DMS 273 (cell line): ENCODE measurements at regions not wholly inside any gene's neighbourhood (a gene's known extent, or its start where the extent isn't known, plus 50 kb on each side); places are given as distances from the start of the nearest gene placed in this dataset.

Source experiments
- DNase-seq: peaks from one replicate; lab custom pipeline; 2025; ENCODE audit not compliant: unreplicated experiment; lab: John Stamatoyannopoulos, UW

DNA sequence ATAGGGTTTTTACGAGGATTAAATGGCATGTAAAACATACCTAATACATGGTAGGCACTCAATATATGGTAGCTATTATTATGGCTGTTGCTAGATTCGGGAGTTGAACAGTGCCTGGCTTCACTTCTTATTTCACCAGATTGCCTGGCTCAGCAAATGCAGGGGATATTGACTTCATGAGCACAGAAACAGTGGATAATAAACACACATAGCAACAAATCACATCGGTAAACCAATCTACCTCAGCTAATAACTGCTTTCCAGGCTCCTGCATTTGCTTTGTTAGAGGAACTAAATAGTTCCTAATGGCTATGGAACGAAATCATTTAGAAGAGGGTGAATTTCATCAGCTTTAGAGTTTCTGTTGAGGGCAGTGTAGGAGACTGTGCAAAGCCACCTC is 105.2 kb upstream of the TMCC3 start:
- DNase-seq: no peak

DNA sequence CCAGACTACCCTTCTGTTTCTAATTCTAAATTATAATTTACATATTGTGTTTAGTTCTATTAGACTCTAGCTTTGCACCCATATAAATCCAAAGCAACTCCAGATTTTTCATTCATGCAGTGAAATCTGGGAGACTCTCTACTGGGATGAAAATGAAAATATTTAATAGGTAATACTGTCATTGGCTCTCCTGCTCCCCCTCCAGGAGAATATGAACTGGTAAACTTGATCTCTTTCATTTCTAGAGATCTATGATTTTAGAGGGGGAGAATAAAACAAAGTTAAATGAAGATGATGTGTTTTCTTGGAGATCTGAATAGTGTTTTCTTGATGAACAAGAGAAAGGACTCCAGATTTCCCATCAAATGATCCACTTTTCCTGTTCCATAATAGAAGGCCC is 104.3 kb upstream of the TMCC3 start:
- no peak for DNase-seq

DNA sequence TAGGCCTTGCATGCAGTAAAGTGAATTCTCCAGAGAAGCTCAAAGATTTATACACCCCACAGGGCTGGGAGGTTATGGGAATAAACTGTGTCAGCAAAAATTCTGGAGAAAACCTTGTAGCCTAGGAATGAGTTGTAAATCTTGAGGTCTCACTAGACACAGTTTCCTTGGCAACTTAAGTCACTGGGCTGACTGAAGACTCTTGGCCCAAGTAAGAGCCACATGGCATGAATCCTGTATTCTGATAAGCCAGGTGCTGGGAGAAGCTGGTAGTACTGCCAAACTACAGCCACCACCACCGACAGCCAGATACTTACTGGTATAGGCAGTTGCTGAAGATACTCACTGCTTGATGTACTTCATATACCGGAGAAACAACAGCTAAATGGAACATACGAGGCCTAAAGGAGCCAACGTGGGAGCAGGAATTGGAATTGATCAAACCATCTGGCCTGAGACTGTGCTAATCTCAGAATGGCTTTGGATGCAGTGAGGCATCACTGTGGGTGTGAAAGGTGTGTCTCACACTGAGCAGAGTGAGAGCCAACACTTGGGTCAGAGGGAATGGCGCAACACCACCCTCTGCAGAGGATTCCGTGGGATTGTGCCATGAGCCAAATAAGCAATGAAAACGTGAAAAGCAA is 102.8 kb upstream of the TMCC3 start:
- DNase-seq: peak; percentile 2

DNA sequence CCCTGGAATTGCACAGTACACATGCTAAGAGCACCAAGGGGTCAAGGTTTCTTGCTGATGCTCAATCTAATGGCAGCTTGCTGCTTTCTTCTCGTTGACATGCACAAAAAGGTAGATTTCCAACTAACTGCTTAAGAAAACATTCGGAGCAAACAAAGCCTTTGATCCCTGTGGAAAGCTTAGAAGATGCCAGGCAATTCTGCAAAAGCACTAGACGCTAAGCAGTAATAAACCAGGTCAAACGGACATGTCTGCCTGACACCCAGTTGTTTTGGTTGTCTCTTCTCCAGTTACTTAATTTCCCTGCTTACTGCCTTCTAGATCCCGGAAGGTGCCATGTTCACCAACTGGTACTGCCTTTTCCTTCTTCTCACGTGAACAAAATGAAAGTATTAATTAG is 100.5 kb upstream of the TMCC3 start:
- DNase-seq: no peak

DNA sequence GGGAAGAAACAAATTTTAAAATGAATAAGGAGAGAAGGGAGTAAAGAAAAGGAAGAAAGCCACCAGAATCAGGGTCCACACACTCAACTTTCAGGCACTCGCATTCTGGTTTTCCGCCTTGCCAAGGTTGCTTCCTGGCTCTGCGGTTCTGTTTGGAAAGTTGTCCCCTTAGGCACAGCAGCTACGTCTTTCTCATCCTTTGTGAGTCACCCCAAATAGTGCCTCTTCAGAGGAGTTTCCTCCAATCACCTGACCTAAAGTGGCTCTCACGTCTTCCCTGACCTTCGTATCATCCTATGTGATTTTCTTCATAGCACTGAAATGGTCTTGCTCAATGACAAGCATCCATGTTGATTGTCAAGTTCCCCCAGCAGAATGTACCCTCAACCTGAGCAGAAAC is 99.5 kb upstream of the TMCC3 start:
- DNase-seq: no peak

- DNase-seq: no peak
Observed at GRCh38 chr12:94749455-94749854, 99.1 kb upstream of the TMCC3 start.

GRCh38 chr12:94748726-94749421 is 98.5 kb upstream of the TMCC3 start:
- no peak for DNase-seq

DNA sequence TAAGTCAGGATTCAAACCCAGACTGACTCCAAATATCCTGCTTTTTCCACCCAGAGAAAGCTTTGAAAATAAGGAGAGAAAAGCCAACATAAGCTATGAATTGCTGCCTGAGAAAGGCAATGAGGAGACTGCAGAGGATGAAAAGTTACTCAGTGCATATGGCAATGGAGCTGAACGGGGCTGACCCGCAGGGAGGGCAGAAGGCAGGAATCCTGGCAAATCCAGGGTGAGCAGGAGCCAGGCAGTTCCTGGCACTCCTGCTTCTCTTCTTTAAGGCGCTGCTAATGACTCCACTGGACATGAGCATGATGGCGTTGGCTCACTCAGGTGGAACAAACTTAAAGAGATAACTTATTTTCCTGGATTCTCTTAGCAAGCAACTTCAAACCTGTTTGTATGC is 95.2 kb upstream of the TMCC3 start:
- no peak for DNase-seq

GRCh38 chr12:94743174-94743573 is 92.8 kb upstream of the TMCC3 start:
- DNase-seq: no peak

GRCh38 chr12:94740601-94741362 is 90.4 kb upstream of the TMCC3 start:
- DNase-seq: no peak

DNA sequence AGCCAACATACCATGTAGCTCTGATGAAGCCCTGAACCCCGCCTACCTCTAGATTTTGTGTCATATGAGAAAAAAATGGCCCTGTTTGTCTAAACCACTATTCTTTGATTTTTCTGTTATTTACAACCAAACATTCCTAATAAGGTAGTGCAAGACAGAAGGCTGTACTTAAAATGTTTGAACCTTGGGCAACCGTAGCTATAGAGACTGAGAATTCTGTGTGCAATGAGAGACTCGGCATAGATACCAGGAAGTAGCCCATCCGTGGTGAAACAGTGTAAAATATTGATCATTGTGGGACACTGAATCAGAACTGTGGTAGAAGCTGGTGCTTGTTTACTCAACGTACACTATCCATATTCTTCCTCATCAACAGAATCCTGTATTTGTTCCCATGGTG is 86.5 kb upstream of the TMCC3 start:
- no peak for DNase-seq

- DNase-seq: no peak
Observed at GRCh38 chr12:94736004-94736403, 85.6 kb upstream of the TMCC3 start.

DNA sequence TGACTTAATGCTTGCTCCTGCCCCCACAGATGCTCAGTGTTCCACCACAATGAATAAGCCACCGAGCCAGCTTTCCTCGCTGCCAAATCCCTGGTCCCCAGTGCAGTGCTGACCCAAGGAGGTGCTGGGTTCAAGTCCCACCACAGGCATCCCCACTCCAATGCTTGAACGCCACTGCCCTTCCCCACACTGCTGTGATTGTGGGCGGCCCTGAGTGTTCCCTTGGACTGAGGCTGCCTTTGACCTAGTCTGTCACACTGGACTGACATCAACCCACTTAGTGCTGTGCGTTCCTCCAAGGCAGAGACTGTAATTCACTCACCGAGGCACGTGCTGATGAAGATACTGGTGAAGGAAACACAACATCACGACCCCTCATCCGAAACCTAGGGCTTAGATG is 83.4 kb upstream of the TMCC3 start:
- no peak for DNase-seq

GRCh38 chr12:94732367-94732990 is 82.1 kb upstream of the TMCC3 start:
- no peak for DNase-seq

DNA sequence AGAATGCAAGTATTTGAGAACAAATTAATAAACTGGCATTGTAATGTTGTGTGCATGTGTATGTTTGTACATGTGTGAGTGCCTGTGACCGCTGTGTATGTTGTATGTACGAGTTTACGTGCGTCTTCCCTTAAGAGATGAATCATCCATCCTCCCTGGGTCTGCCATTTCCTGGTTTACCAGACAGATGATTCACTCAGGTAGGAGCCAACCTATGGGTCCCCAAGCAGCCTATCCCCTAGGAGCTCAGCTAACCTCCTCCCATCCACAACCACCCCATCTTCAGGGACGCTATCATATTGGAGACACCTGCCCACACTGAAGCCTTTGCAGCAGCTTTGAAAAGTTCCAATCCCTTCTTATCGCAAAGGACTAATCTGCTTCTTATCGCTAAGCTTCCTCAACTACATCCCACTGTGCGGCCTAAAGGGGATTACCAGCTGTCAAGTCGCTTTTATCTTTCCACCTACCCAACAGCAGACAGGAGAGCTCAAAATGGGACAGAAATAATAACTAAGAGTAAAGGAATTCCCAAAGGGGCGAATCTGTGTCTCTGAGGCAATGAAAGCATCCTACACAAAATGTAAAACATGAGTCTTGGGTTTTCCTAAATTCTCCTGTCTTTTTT is 81.5 kb upstream of the TMCC3 start:
- no peak for DNase-seq

DNA sequence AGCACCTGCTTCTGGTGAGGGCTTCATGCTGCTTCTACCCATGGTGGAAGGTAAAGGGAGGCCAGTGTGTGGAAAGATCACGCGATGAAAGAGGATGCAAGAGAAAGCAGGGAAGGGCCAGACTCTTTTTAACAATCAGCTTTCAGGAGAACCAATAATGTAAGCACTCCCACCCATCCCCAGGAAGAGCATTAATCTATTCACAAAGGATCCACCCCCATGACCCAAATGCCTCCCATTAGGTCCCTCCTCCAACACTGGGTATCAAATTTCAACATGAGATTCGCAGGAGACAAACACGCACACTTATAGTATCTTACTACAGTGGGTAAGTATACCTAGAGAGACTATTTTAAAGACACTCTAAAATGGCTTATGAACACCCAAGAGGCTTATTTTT is 80.5 kb upstream of the TMCC3 start:
- DNase-seq: peak; percentile 34

DNA sequence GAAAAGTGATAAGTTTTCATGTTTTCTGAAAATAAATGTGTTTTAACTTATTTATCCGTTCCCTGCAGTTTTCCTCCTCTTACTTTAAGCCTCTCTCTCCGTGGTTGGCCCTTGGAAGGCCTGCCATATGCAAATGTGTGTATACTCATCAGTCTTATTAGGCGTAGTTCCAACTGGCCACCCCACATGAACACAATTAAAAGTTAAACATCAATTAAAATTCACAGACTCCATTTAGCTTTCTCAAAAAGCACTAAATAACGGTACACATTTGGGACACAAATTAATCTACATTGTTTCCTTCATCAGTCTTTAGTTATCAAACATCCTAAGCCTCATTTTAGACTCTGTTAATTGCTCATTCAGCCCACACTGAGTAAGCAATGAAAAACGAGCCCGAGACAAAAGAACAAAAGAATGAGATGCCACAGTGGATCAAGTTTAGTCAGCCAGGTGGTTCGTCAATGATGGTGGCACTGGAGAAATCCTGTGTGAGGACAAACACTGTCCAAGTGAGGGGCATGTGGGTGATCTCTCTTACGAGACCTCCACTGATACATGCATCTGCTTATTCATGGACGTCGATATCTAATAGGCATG is 76.0 kb upstream of the TMCC3 start:
- no peak for DNase-seq

DNA sequence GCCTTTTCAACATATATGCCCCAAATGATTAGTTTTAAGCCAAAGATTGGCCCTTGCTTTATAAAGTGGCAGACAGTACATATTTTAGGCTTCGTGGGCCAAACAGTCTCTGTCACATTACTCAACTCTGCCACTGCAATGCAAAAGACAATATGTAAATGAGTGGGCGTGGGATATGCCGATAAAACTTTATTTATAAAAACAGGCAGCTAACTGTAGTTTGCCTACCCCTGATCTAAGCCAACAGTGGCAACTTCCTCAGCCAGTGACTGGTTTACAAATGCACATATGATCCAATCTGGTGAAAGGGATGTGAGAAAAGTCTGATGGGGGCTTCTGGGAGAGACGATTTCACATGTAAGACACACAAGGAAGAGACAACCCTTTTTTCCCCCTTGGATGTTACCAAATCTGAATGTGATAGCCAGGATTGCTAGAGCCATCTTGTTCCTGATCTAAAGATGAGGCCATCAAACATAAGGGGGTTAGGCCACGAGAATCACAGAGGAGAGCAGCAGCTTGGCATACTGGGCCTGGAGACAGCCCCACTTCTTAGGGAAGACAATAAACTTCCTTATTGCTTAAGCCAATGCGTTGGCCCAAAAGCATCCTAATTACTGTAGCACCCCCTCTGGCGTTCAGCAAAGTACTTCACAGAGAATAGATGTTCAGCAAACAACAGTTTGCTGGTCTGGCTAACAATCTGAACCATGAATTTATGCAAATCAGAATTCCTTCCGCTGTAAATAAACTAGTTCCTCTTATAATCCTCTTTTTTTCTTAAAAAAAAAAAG is 75.2 kb upstream of the TMCC3 start:
- DNase-seq: peak; percentile 3

DNA sequence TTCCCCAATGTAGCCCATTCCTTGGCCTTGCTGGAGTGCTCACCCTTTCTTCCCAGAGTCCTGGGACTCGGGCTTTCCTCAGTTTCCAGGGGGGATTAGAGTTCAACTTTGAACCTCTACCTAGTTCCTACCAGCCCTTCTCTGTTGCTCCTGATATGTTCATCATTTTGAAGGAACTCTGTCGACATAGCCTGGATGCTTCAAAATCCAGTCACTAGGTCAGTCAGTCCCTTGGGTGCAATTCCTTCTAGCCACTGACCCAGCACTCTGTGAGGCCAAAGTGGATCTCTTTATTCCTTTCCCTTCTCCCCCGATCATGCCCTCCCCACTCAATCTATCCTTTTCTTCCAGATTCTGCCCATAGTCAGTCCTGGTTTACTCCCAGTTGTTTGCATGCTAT is 72.3 kb upstream of the TMCC3 start:
- no peak for DNase-seq

- DNase-seq: no peak
Observed at GRCh38 chr12:94721173-94721572, 70.8 kb upstream of the TMCC3 start.
